CD4-positive, alpha-beta T cell treated with Interleukin-10 for 1 hour (primary cell): ENCODE measurements at regions not wholly inside any gene's neighbourhood (a gene's known extent, or its start where the extent isn't known, plus 50 kb on each side); places are given as distances from the start of the nearest gene placed in this dataset.

Source experiments
- DNase-seq: peaks from one replicate; pipeline ENCODE4 v3.0.0-alpha.2; 2020

GRCh38 chr15:61318802-61319525 lies 89.9 kb upstream of the RORA start:
- DNase-seq = no peak

- no peak for DNase-seq
Measured at GRCh38 chr15:61318301-61318700, 89.2 kb upstream of the RORA start.

GRCh38 chr15:61315471-61315870 lies 86.4 kb upstream of the RORA start:
- no peak for DNase-seq

- no peak for DNase-seq
Measured at GRCh38 chr15:61314427-61314826, 85.3 kb upstream of the RORA start.

- no peak for DNase-seq
Measured at GRCh38 chr15:61309617-61310016, 80.5 kb upstream of the RORA start.

- no peak for DNase-seq
Measured at GRCh38 chr15:61309031-61309511, 80.0 kb upstream of the RORA start.

- no peak for DNase-seq
Measured at GRCh38 chr15:61308437-61308836, 79.3 kb upstream of the RORA start.

GRCh38 chr15:61307474-61307873 lies 78.4 kb upstream of the RORA start:
- no peak for DNase-seq

GRCh38 chr15:61301701-61302100 lies 72.6 kb upstream of the RORA start:
- DNase-seq = no peak

GRCh38 chr15:61299075-61299763 lies 70.1 kb upstream of the RORA start:
- no peak for DNase-seq

- DNase-seq = no peak
Measured at GRCh38 chr15:61295239-61295638, 66.1 kb upstream of the RORA start.

- DNase-seq = no peak
Measured at GRCh38 chr15:61282661-61283060, 53.6 kb upstream of the RORA start.

- no peak for DNase-seq
Measured at GRCh38 chr15:61281328-61281727, 52.2 kb upstream of the RORA start.
